DMS153 treated with DMSO at 0.1 percent for 48 hours (cell line): ENCODE measurements at regions not wholly inside any gene's neighbourhood (a gene's known extent, or its start where the extent isn't known, plus 50 kb on each side); places are given as distances from the start of the nearest gene placed in this dataset.

Experiments used
- DNase-seq: peaks from one replicate; lab custom pipeline; 2025; ENCODE audit not compliant: unreplicated experiment; lab: John Stamatoyannopoulos, UW

- DNase-seq, result no peak
These were observed 270.7 kb downstream of the HAUS1 start for GRCh38 chr18:46374850-46375249.

- no peak for DNase-seq
These were observed 273.4 kb downstream of the HAUS1 start for GRCh38 chr18:46377557-46377956.

- no peak for DNase-seq
These were observed 274.1 kb downstream of the HAUS1 start for GRCh38 chr18:46378126-46378863.

GRCh38 chr18:46378864-46379207, 274.7 kb downstream of the HAUS1 start:
- DNase-seq, result no peak

GRCh38 chr18:46379323-46379950, 275.3 kb downstream of the HAUS1 start:
- DNase-seq, result no peak

- DNase-seq, result no peak
These were observed 271.9 kb downstream of the LOXHD1 start for GRCh38 chr18:46385124-46385523.

GRCh38 chr18:46386788-46387187, 270.2 kb downstream of the LOXHD1 start:
- no peak for DNase-seq

- no peak for DNase-seq
These were observed 269.4 kb downstream of the LOXHD1 start for GRCh38 chr18:46387441-46388131.

GRCh38 chr18:46388286-46388685, 268.7 kb downstream of the LOXHD1 start:
- DNase-seq, result no peak

GRCh38 chr18:46392576-46392975, 264.4 kb downstream of the LOXHD1 start:
- no peak for DNase-seq

GRCh38 chr18:46393230-46393629, 263.8 kb downstream of the LOXHD1 start:
- DNase-seq, result no peak

GRCh38 chr18:46393961-46394360, 263.1 kb downstream of the LOXHD1 start:
- no peak for DNase-seq

- DNase-seq, result no peak
These were observed 261.2 kb downstream of the LOXHD1 start for GRCh38 chr18:46395795-46396194.

GRCh38 chr18:46397174-46397573, 259.8 kb downstream of the LOXHD1 start:
- no peak for DNase-seq

- no peak for DNase-seq
These were observed 259.0 kb downstream of the LOXHD1 start for GRCh38 chr18:46398005-46398404.

- peak; percentile 64 for DNase-seq
These were observed 258.4 kb downstream of the LOXHD1 start for GRCh38 chr18:46398625-46399024.

- no peak for DNase-seq
These were observed 257.7 kb downstream of the LOXHD1 start for GRCh38 chr18:46399303-46399702.

- DNase-seq, result no peak
These were observed 256.6 kb downstream of the LOXHD1 start for GRCh38 chr18:46400449-46400848.

GRCh38 chr18:46401486-46402070, 255.4 kb downstream of the LOXHD1 start:
- peak; percentile 31 for DNase-seq

- no peak for DNase-seq
These were observed 254.6 kb downstream of the LOXHD1 start for GRCh38 chr18:46402396-46402795.

GRCh38 chr18:46402945-46403344, 254.1 kb downstream of the LOXHD1 start:
- DNase-seq, result no peak
